WTC11 (cell line): ENCODE measurements at regions not wholly inside any gene's neighbourhood (a gene's known extent, or its start where the extent isn't known, plus 50 kb on each side); places are given as distances from the start of the nearest gene placed in this dataset.

Experiments
- ATAC-seq: fragments of 200-7000 bp; cut with Tn5 transposase; 2 replicates; pipeline ENCODE4 v1.10.0; 2021; ENCODE audit warnings: mild to moderate bottlenecking, moderate library complexity
- CTCF ChIA-PET: fragments of 300-600 bp; sonication (Branson Sonifier 250); formaldehyde crosslinking; loops from one replicate; lab custom pipeline; 2021; ENCODE audit warnings: antibody characterized with exemption; lab: Charles Lee
- POLR2A ChIA-PET: fragments of 350-600 bp; sonication (Branson Sonifier 250); formaldehyde crosslinking; loops from one replicate; lab custom pipeline; 2021; ENCODE audit warnings: antibody characterized with exemption; lab: Charles Lee
- DNase-seq: peaks from one replicate; pipeline ENCODE4 v3.0.0; 2021; ENCODE audit warnings: low spot score
- H3K27ac Mint-ChIP-seq: 2 replicates; pipeline ENCODE4 v1.8.0; 2021; ENCODE audit warnings: mixed read lengths
- H3K27me3 Mint-ChIP-seq: 2 replicates; pipeline ENCODE4 v1.8.0; 2021; ENCODE audit warnings: low read depth, mild to moderate bottlenecking, moderate library complexity, mixed read lengths
- H3K36me3 Mint-ChIP-seq: 2 replicates; pipeline ENCODE4 v1.8.0; 2021; ENCODE audit warnings: mixed read lengths
- H3K4me1 Mint-ChIP-seq: 2 replicates; pipeline ENCODE4 v1.8.0; 2022; ENCODE audit warnings: mixed read lengths
- H3K4me3 Mint-ChIP-seq: 2 replicates; pipeline ENCODE4 v1.8.0; 2021; ENCODE audit warnings: mild to moderate bottlenecking, moderate library complexity, mixed read lengths
- H3K9me3 Mint-ChIP-seq: 2 replicates; pipeline ENCODE4 v1.8.0; 2021; ENCODE audit warnings: mixed read lengths
- ATF3 ChIP-seq: sonication (generic); formaldehyde crosslinking; conservative IDR thresholded peaks from 2 replicates; pipeline ENCODE4 v1.8.1; 2022; ENCODE audit warnings: mild to moderate bottlenecking, missing genetic modification reagents
- CREM ChIP-seq: sonication (generic); formaldehyde crosslinking; IDR thresholded peaks from 2 replicates; pipeline ENCODE4 v1.8.1; 2022; ENCODE audit warnings: mild to moderate bottlenecking, missing genetic modification reagents, moderate library complexity
- E2F5 ChIP-seq: sonication (generic); formaldehyde crosslinking; IDR thresholded peaks from 2 replicates; pipeline ENCODE4 v1.8.1; 2022; ENCODE audit warnings: mild to moderate bottlenecking, moderate library complexity, missing genetic modification reagents
- ELF4 ChIP-seq: sonication (generic); formaldehyde crosslinking; IDR thresholded peaks from 2 replicates; pipeline ENCODE4 v1.8.1; 2022; ENCODE audit warnings: low read depth, mild to moderate bottlenecking, moderate library complexity, missing genetic modification reagents
- ESRRA ChIP-seq: sonication (generic); formaldehyde crosslinking; IDR thresholded peaks from 2 replicates; pipeline ENCODE4 v1.8.1; 2022; ENCODE audit warnings: mild to moderate bottlenecking, missing genetic modification reagents, borderline replicate concordance
- GABPB1 ChIP-seq: sonication (generic); formaldehyde crosslinking; IDR thresholded peaks from 2 replicates; pipeline ENCODE4 v1.8.1; 2023; ENCODE audit warnings: mild to moderate bottlenecking, missing genetic modification reagents
- GRHL2 ChIP-seq: fragments of 250-450 bp; sonication (Bioruptor Pico); IDR thresholded peaks from 2 replicates; pipeline ENCODE4 v1.8.0; 2022; ENCODE audit warnings: mild to moderate bottlenecking, moderate library complexity; ENCODE audit not compliant: insufficient replicate concordance, severe bottlenecking
- JUN ChIP-seq: sonication (generic); formaldehyde crosslinking; IDR thresholded peaks from 2 replicates; pipeline ENCODE4 v1.8.0; 2023; ENCODE audit warnings: mild to moderate bottlenecking, missing genetic modification reagents
- KAT7 ChIP-seq: sonication (generic); formaldehyde crosslinking; IDR thresholded peaks from 2 replicates; pipeline ENCODE4 v1.8.1; 2023; ENCODE audit warnings: missing genetic modification reagents, mild to moderate bottlenecking, borderline replicate concordance
- NR1H2 ChIP-seq: sonication (generic); formaldehyde crosslinking; IDR thresholded peaks from 2 replicates; pipeline ENCODE4 v1.9.0; 2021; ENCODE audit warnings: mild to moderate bottlenecking, moderate library complexity, missing genetic modification reagents
- OVOL2 ChIP-seq: fragments of 250-450 bp; sonication (Bioruptor Pico); IDR thresholded peaks from 2 replicates; pipeline ENCODE4 v1.9.0; 2021; ENCODE audit warnings: mild to moderate bottlenecking, borderline replicate concordance
- PREB ChIP-seq: sonication (generic); formaldehyde crosslinking; IDR thresholded peaks from 2 replicates; pipeline ENCODE4 v1.8.1; 2022; ENCODE audit warnings: mild to moderate bottlenecking, missing genetic modification reagents, moderate library complexity, borderline replicate concordance
- SMAD3 ChIP-seq: sonication (generic); formaldehyde crosslinking; IDR thresholded peaks from 2 replicates; pipeline ENCODE4 v1.8.0; 2022; ENCODE audit warnings: missing genetic modification reagents, mild to moderate bottlenecking, borderline replicate concordance
- SMAD4 ChIP-seq: sonication (generic); formaldehyde crosslinking; IDR thresholded peaks from 2 replicates; pipeline ENCODE4 v1.8.0; 2022; ENCODE audit warnings: mild to moderate bottlenecking, missing genetic modification reagents
- TEAD1 ChIP-seq: sonication (generic); formaldehyde crosslinking; IDR thresholded peaks from 2 replicates; pipeline ENCODE4 v1.8.0; 2022; ENCODE audit warnings: mild to moderate bottlenecking, missing genetic modification reagents
- TEAD4 ChIP-seq: sonication (generic); formaldehyde crosslinking; IDR thresholded peaks from 2 replicates; pipeline ENCODE4 v1.8.0; 2022; ENCODE audit warnings: mild to moderate bottlenecking, missing genetic modification reagents
- ZBTB21 ChIP-seq: sonication (generic); formaldehyde crosslinking; IDR thresholded peaks from 2 replicates; pipeline ENCODE4 v1.8.1; 2023; ENCODE audit warnings: mild to moderate bottlenecking, missing genetic modification reagents, borderline replicate concordance
- ZNF416 ChIP-seq: fragments of 250-450 bp; sonication (Bioruptor Pico); IDR thresholded peaks from 2 replicates; pipeline ENCODE4 v1.9.0; 2021; ENCODE audit warnings: mild to moderate bottlenecking, inconsistent platforms
- ZNF425 ChIP-seq: fragments of 250-450 bp; sonication (Bioruptor Pico); conservative IDR thresholded peaks from 2 replicates; pipeline ENCODE4 v1.9.0; 2021; ENCODE audit warnings: mild to moderate bottlenecking
- TF ChIP-seq, protein P1 (sequence below): sonication (generic); formaldehyde crosslinking; IDR thresholded peaks from 2 replicates; pipeline ENCODE4 v1.8.1; 2023; ENCODE audit warnings: mild to moderate bottlenecking, missing genetic modification reagents
- TF ChIP-seq, protein P2 (sequence below): sonication (generic); formaldehyde crosslinking; IDR thresholded peaks from 2 replicates; pipeline ENCODE4 v1.8.0; 2022; ENCODE audit warnings: mild to moderate bottlenecking, missing genetic modification reagents
- TF ChIP-seq, protein P3 (sequence below): sonication (generic); formaldehyde crosslinking; IDR thresholded peaks from 2 replicates; pipeline ENCODE4 v1.8.1; 2023; ENCODE audit warnings: mild to moderate bottlenecking, moderate library complexity, missing genetic modification reagents
- TF ChIP-seq, protein P4 (sequence below): sonication (generic); formaldehyde crosslinking; IDR thresholded peaks from 2 replicates; pipeline ENCODE4 v1.8.1; 2022; ENCODE audit warnings: low read depth, mild to moderate bottlenecking, moderate library complexity, missing genetic modification reagents, borderline replicate concordance

- no peak for TF ChIP-seq PREB (CRISPR knock-in tag)
- no peak for TF ChIP-seq KAT7 (CRISPR knock-in tag)
- TF ChIP-seq ZNF416 (CRISPR knock-in tag) = no peak
- TF ChIP-seq JUN (CRISPR knock-in tag) = no peak
- no peak for TF ChIP-seq GABPB1 (CRISPR knock-in tag)
- TF ChIP-seq ATF3 (CRISPR knock-in tag) = no peak
- TF ChIP-seq NR1H2 (CRISPR knock-in tag) = no peak
- TF ChIP-seq ZBTB21 (CRISPR knock-in tag) = no peak
Observed at GRCh38 chr16:59090541-59090940, 356.4 kb upstream of the GOT2 start (continued).

DNA sequence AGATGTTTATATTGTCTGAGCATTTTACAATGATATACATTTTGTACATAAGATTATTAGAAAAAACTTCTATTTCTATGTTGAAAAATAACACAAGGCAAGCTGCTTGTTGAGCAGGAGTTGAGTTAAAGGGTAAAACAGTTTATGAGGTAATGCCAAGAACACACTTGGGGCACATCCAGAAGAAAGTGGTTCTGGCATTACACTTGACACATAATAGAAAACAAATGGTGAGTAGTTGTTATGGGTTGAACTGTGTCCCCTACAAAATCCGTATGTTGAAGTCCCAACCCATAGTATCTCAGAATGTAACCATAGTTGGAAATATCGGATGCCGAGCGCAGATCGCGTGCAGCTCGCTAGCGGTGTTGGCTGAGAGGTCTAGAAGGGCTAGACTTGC, 354.3 kb upstream of the GOT2 start:
- ChIA-PET CTCF (no interaction called here), POLR2A (no interaction called here)
- DNase-seq (no peak), ATAC-seq (no peak)
- no peak overlapping the region for H3K27ac Mint-ChIP-seq
- H3K4me1 Mint-ChIP-seq = peaks cover 10% of the 10 kb centered on the region
- H3K27me3 Mint-ChIP-seq = no peaks in the 10 kb centered on the region
- no peaks in the 10 kb centered on the region for H3K9me3 Mint-ChIP-seq
- H3K4me3 Mint-ChIP-seq = no peak overlapping the region
- no peaks in the 10 kb centered on the region for H3K36me3 Mint-ChIP-seq
- TF ChIP-seq SMAD3 = no peak
- TF ChIP-seq, protein P1, sequence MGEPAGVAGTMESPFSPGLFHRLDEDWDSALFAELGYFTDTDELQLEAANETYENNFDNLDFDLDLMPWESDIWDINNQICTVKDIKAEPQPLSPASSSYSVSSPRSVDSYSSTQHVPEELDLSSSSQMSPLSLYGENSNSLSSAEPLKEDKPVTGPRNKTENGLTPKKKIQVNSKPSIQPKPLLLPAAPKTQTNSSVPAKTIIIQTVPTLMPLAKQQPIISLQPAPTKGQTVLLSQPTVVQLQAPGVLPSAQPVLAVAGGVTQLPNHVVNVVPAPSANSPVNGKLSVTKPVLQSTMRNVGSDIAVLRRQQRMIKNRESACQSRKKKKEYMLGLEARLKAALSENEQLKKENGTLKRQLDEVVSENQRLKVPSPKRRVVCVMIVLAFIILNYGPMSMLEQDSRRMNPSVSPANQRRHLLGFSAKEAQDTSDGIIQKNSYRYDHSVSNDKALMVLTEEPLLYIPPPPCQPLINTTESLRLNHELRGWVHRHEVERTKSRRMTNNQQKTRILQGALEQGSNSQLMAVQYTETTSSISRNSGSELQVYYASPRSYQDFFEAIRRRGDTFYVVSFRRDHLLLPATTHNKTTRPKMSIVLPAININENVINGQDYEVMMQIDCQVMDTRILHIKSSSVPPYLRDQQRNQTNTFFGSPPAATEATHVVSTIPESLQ (CRISPR knock-in tag) = no peak
- TF ChIP-seq ELF4 (CRISPR knock-in tag) = no peak
- no peak for TF ChIP-seq E2F5 (CRISPR knock-in tag)
- TF ChIP-seq, protein P2, sequence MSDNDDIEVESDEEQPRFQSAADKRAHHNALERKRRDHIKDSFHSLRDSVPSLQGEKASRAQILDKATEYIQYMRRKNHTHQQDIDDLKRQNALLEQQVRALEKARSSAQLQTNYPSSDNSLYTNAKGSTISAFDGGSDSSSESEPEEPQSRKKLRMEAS (CRISPR knock-in tag) = no peak
- no peak for TF ChIP-seq TEAD4 (CRISPR knock-in tag)
- TF ChIP-seq OVOL2 = no peak
- TF ChIP-seq, protein P3, sequence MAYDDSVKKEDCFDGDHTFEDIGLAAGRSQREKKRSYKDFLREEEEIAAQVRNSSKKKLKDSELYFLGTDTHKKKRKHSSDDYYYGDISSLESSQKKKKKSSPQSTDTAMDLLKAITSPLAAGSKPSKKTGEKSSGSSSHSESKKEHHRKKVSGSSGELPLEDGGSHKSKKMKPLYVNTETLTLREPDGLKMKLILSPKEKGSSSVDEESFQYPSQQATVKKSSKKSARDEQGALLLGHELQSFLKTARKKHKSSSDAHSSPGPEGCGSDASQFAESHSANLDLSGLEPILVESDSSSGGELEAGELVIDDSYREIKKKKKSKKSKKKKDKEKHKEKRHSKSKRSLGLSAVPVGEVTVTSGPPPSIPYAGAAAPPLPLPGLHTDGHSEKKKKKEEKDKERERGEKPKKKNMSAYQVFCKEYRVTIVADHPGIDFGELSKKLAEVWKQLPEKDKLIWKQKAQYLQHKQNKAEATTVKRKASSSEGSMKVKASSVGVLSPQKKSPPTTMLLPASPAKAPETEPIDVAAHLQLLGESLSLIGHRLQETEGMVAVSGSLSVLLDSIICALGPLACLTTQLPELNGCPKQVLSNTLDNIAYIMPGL (CRISPR knock-in tag) = no peak
- no peak for TF ChIP-seq NR1H2 (CRISPR knock-in tag)
- TF ChIP-seq SMAD4 (CRISPR knock-in tag) = no peak
- TF ChIP-seq GRHL2 (CRISPR knock-in tag) = no peak
- no peak for TF ChIP-seq ZNF425 (CRISPR knock-in tag)
- no peak for TF ChIP-seq CREM
- TF ChIP-seq ESRRA (CRISPR knock-in tag) = no peak
- TF ChIP-seq, protein P4, sequence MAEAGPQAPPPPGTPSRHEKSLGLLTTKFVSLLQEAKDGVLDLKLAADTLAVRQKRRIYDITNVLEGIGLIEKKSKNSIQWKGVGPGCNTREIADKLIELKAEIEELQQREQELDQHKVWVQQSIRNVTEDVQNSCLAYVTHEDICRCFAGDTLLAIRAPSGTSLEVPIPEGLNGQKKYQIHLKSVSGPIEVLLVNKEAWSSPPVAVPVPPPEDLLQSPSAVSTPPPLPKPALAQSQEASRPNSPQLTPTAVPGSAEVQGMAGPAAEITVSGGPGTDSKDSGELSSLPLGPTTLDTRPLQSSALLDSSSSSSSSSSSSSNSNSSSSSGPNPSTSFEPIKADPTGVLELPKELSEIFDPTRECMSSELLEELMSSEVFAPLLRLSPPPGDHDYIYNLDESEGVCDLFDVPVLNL (CRISPR knock-in tag) = no peak
- TF ChIP-seq TEAD1 (CRISPR knock-in tag) = no peak
